Natural killer cell treated with Interleukin-12 subunit alpha and Interleukin-12 subunit beta and Interleukin-15 and Interleukin-18, amount 100 ng/mL, for 72 hours (primary cell): ENCODE measurements at regions not wholly inside any gene's neighbourhood (a gene's known extent, or its start where the extent isn't known, plus 50 kb on each side); places are given as distances from the start of the nearest gene placed in this dataset.
A peak's percentile ranks its signal among the peaks of the same experiment; 100 is the strongest.
"Not testable (repeated sequence)": the region's sequence is repeated elsewhere in the genome, so short reads cannot be mapped to it uniquely, and the experiment has no call there.

Source experiments
- ATAC-seq, 2 donors: fragments of 150-1000 bp; cut with Tn5 transposase in 1 of 2; sonication (Bioruptor Pico), chemical (Tn5 transposase) in 1 of 2; 2 replicates each; pipeline ENCODE4 v1.10.0; 2021
- DNase-seq: peaks from one replicate; pipeline ENCODE4 v3.0.0; 2022; ENCODE audit warnings: low spot score
- H3K27ac Mint-ChIP-seq, 2 donors: 1 replicate in 1 of 2; 2 replicates in 1 of 2; pipeline ENCODE4 v1.8.0; 2022; ENCODE audit warnings: mixed read lengths in 2 of 2, mild to moderate bottlenecking in 1 of 2, moderate library complexity in 1 of 2
- H3K27me3 Mint-ChIP-seq, 2 donors: 1 replicate in 1 of 2; 2 replicates in 1 of 2; pipeline ENCODE4 v1.8.0; 2022; ENCODE audit warnings: mixed read lengths in 2 of 2
- H3K36me3 Mint-ChIP-seq: one replicate; pipeline ENCODE4 v1.8.0; 2022; ENCODE audit warnings: mixed read lengths
- H3K4me1 Mint-ChIP-seq, 2 donors: 1 replicate in 1 of 2; 2 replicates in 1 of 2; pipeline ENCODE4 v1.8.0; 2022; ENCODE audit warnings: low read depth in 2 of 2, mixed read lengths in 2 of 2, mild to moderate bottlenecking in 1 of 2
- H3K4me3 Mint-ChIP-seq: one replicate; pipeline ENCODE4 v1.8.0; 2022; ENCODE audit warnings: mixed read lengths
- H3K9me3 Mint-ChIP-seq: 2 replicates; pipeline ENCODE4 v1.8.0; 2022; ENCODE audit warnings: mixed read lengths

DNA sequence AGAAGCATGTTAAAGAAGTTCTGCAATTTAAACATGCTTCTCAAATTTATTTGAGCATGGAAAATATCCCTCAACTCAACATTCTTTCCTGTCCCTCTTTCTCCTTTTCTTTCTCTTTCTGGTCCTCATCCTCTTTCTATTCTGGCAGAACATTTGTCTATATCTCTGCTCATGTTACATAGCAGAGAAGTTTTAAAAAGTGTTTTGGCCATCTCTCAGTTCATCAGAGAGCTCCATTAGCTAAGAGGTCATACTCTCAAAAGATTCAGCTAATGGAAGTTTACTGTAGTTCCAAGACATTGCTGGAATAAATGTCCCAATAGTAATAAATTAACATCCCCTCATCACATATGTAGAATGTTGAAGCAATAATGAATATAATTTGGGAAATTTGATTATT, 53.5 kb downstream of the XCL2 start:
- DNase-seq, result no peak
- no peak overlapping the region for H3K4me3 Mint-ChIP-seq
- H3K27me3 Mint-ChIP-seq, result no peaks in the 10 kb centered on the region
- peaks cover 7% of the 10 kb centered on the region for H3K36me3 Mint-ChIP-seq
- H3K27ac Mint-ChIP-seq, result no peak overlapping the region
- peaks cover 5% of the 10 kb centered on the region for H3K9me3 Mint-ChIP-seq
- no peak for ATAC-seq
- H3K4me1 Mint-ChIP-seq, result peaks cover 25 to 26% of the 10 kb centered on the region in 2 donors

DNA sequence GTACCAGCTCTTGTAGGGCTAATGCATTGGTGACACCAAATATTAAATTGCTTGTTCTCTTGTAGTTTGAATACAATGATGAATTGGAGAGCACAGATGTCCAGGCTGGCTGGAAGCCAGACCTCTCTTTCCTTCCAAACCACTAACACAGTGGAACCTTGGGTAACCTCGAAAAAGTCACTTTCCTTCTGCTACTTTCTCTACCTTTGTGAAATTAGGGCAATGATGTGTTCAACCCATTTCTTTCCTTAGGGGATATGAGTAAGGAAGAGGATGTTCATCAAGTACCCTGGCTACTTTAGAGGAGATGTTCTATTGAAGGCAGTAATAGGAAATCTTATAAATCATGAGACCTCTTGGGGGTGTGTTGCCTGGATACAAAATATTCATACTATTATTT, 55.7 kb downstream of the XCL2 start:
- Mint-ChIP-seq H3K9me3 (peaks cover 5% of the 10 kb centered on the region), H3K27me3 (no peaks in the 10 kb centered on the region), H3K27ac (no peak overlapping the region), H3K36me3 (peaks cover 7% of the 10 kb centered on the region), H3K4me1 (peaks cover 37 to 44% of the 10 kb centered on the region in 2 donors), H3K4me3 (no peak overlapping the region)
- ATAC-seq (no peak), DNase-seq (no peak)

DNA sequence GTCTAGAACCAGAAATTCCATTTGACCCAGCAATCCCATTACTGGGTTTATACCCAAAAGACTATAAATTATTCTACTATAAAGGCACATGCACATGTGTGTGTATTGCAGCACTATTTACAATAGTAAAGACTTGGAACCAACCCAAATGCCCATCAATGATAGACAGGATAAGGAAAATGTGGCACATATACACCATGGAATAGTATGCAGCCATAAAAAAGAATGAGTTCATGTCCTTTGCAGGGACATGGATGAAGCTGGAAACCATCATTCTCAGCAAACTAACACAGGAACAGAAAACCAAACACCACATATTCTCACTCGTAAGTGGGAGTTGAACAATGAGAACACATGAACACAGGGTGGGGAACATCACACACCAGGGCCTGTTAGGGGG, 57.0 kb downstream of the XCL2 start:
- H3K27me3 Mint-ChIP-seq, DNase-seq, ATAC-seq, H3K9me3 Mint-ChIP-seq, H3K4me3 Mint-ChIP-seq, H3K27ac Mint-ChIP-seq, H3K36me3 Mint-ChIP-seq: not testable (repeated sequence)
- peaks cover 40 to 46% of the 10 kb centered on the region in 2 donors for H3K4me1 Mint-ChIP-seq

DNA sequence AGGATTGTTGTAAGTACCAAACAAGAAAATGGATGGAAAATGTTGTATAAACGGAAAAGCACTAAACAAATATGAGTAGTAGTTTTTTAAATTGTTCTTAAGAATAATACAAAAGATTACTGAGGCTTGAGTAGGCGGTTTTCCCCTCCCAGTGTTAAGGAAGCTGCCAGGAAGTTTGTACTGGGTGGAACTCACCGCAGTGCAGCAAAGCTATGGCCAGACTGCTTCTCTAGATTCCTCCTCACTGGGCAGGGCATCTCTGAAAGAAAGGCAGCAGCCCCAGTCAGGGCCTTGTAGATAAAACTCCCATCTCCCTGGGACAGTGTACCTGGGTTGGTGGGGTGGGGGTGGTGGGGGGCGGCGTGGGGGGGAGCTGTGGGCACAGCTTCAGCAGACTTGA, 58.7 kb downstream of the XCL2 start:
- no peak for DNase-seq
- H3K27ac Mint-ChIP-seq, result peak overlapping the region; percentile 71 to 78
- peak overlapping the region; percentile 36 for H3K4me3 Mint-ChIP-seq
- peaks cover 5% of the 10 kb centered on the region for H3K9me3 Mint-ChIP-seq
- no peaks in the 10 kb centered on the region for H3K27me3 Mint-ChIP-seq
- ATAC-seq, result peak in 1 of 2 donors; percentile 40
- H3K4me1 Mint-ChIP-seq, result peaks cover 46 to 54% of the 10 kb centered on the region in 2 donors
- H3K36me3 Mint-ChIP-seq, result peaks cover 7% of the 10 kb centered on the region

DNA sequence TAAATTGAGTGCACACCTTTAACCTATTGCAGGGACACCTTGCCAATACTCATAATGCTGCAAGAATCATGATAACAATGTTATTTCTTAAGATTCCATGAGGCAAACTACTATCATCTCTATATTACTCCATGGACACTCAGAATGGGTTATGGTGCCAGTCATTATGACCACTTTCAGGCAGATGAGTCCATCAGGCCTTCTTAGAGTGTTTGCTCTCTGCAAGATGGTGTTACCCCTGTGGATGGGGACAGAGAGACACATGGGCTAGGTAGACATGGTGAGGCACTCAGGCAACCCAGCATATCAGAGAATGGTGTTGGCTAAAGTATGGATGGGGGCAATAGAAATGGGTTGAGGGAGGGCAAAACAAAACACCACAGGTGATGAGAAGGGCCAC, 59.7 kb downstream of the XCL2 start:
- peak overlapping the region; percentile 36 for H3K4me3 Mint-ChIP-seq

DNA sequence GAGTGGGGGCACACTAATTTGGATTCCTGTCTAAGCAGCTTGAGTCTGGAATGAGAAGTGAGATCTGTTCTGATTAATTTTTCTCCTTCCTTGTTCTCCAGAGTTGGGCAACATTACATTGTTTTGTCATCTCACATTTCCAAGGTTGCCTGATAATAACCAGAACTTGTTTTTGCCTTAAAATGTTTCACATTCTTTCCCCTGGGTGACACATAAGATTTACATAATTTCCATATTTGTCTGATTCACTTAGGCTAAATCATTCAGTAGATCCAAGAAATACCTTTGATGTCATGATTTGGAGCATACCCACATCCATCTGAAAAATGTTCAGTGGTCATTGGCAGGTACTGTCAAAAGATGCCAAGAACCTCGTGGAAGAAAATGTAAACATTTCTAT, 60.3 kb downstream of the XCL2 start:
- DNase-seq (no peak), ATAC-seq (no peak)
- Mint-ChIP-seq H3K36me3 (peaks cover 7% of the 10 kb centered on the region), H3K4me3 (no peak overlapping the region), H3K27ac (peak overlapping the region in 1 of 2 donors; percentile 78), H3K27me3 (no peaks in the 10 kb centered on the region), H3K9me3 (peaks cover 5% of the 10 kb centered on the region), H3K4me1 (peaks cover 53 to 65% of the 10 kb centered on the region in 2 donors)

More for the DNA sequence above, 59.7 kb downstream of the XCL2 start:
- peaks cover 7% of the 10 kb centered on the region for H3K36me3 Mint-ChIP-seq
- H3K27me3 Mint-ChIP-seq, result no peaks in the 10 kb centered on the region
- DNase-seq (no peak), ATAC-seq (peak in 1 of 2 donors; percentile 62)
- H3K4me1 Mint-ChIP-seq, result peaks cover 53 to 63% of the 10 kb centered on the region in 2 donors
- peak overlapping the region; percentile 71 to 78 for H3K27ac Mint-ChIP-seq
- H3K9me3 Mint-ChIP-seq, result peaks cover 5% of the 10 kb centered on the region

DNA sequence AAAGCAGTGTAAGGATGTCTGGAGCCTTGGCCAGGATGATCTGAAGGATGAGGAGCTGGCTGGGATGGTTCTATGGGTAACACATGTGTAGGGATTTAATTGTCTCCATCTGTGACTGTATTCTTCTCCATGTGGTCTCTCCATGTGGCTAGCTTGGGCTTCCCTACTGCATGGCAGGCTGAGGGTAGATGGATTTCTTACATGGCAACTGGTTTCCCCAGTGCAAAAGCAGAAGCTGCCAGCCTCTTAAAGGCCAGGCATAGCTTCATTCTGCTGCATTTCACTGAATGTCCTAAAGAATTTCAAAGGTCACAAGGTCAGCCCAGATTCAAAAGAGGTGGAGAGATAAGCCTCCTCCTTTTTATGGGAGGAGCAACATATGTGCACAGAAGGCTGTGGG, 61.7 kb downstream of the XCL2 start:
- H3K4me3 Mint-ChIP-seq, result no peak overlapping the region
- ATAC-seq (no peak), DNase-seq (no peak)
- H3K9me3 Mint-ChIP-seq, result peaks cover 5% of the 10 kb centered on the region
- H3K36me3 Mint-ChIP-seq, result peaks cover 7% of the 10 kb centered on the region
- no peaks in the 10 kb centered on the region for H3K27me3 Mint-ChIP-seq
- no peak overlapping the region for H3K27ac Mint-ChIP-seq
- peaks cover 55 to 67% of the 10 kb centered on the region in 2 donors for H3K4me1 Mint-ChIP-seq

DNA sequence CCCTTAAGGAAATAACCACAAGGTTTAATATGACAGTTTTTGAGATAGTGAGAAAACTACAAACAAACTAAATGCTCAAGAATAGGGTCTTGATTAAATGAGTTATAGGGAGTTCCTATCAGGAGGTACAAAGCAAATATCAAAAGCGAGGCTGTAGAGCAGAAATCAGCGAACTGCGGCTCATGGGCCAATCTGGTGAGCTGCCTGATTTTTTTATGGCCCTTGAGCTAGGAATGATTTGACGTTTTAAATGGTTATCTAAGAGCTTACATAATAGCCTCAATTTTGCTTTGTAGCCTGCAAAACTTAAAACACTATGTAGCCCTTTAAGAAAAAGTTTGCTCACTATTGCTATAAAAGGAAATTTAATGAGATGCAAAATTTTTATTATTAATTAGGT, 62.2 kb downstream of the XCL2 start:
- DNase-seq, result no peak
- H3K9me3 Mint-ChIP-seq, result peaks cover 5% of the 10 kb centered on the region
- H3K36me3 Mint-ChIP-seq, result peaks cover 6% of the 10 kb centered on the region
- H3K27me3 Mint-ChIP-seq, result no peaks in the 10 kb centered on the region
- no peak overlapping the region for H3K27ac Mint-ChIP-seq
- peaks cover 57 to 66% of the 10 kb centered on the region in 2 donors for H3K4me1 Mint-ChIP-seq
- no peak overlapping the region for H3K4me3 Mint-ChIP-seq
- no peak for ATAC-seq

DNA sequence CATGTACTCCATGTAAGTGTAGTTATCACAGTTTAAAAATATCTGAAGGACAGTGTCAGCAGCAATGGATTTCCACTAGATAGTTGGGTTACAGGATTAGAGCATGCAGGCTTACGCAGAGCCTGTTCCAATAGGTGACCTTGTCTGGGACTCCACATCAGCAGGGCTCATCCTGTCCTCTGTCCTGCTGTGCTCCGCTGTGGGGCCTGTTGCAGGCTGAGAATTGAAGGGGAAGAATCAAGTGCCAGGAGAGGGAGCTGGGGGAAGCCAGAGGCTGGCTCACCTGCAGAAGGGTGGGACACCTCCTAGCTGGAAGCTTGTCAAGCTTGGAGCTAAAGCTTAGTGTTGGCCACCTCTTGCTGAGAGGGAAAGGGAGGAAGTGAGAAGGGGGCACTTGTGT, 62.8 kb downstream of the XCL2 start:
- H3K4me3 Mint-ChIP-seq, result no peak overlapping the region
- ATAC-seq, result no peak
- peaks cover under 1% of the 10 kb centered on the region for H3K36me3 Mint-ChIP-seq
- DNase-seq, result no peak
- H3K9me3 Mint-ChIP-seq, result no peaks in the 10 kb centered on the region
- no peaks in the 10 kb centered on the region for H3K27me3 Mint-ChIP-seq
- peaks cover 55 to 66% of the 10 kb centered on the region in 2 donors for H3K4me1 Mint-ChIP-seq
- H3K27ac Mint-ChIP-seq, result no peak overlapping the region

DNA sequence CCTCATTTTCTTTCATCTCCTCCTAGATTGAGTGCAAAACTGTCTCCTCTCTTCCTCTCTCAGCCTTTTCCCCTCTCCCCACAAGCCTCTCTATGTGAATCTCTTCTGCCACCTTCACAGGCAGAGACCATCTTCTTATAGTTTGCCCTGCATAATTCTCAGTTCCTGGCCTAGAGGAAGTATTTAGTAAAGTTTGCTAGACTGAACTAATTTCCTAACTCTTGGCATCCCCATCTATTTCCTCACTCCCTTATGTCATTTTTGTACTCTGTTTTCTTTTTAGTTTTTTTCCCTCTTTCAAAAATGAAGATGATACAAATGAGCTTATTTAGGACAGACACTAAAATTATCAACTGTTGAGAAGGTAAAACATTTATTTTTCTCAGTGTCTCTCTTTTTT, 66.0 kb downstream of the XCL2 start:
- Mint-ChIP-seq H3K4me1 (peaks cover 39 to 46% of the 10 kb centered on the region in 2 donors), H3K36me3 (peaks cover 16% of the 10 kb centered on the region), H3K4me3 (no peak overlapping the region), H3K9me3 (peaks cover 7% of the 10 kb centered on the region), H3K27me3 (no peaks in the 10 kb centered on the region), H3K27ac (no peak overlapping the region)
- no peak for ATAC-seq
- DNase-seq, result no peak

DNA sequence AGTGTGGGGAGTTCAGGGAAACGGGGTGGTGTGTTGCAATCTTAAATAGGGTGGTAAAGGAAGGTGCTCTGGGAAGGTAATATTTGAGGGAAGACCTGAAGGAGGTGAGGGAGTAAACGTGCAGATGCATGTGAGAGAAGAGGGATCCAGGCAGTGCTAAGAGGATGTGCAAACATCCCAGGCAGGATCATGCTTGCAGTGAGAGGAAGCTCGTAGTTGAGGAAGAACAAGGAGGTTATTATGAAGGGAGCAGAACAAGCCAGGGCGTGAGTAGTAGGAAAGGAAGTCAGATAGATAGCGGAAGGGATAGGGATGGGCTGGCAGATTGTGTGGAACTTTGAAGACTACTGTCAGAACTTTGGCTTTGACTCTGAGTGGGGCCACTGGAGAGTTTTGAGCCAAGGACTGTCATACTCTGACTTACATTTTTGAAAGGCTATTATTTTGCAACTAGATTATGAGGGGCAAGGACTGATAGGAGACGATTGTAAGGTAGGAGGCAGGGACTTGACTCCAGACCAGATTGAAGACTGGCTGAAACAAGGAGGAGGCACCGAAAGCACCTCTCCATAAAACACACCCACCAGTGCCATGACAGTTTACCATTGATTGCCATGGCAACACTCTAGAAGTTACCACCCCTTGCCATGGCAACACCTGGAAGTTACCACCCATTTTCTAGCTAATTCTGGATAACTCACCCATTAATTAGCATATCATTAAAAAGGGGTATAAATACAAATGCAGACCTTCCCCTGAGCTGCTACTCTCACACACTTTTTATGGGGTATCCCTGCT, 67.0 kb downstream of the XCL2 start:
- ATAC-seq (no peak), DNase-seq (no peak)
- peaks cover 9% of the 10 kb centered on the region for H3K9me3 Mint-ChIP-seq
- no peak overlapping the region for H3K27ac Mint-ChIP-seq
- H3K4me1 Mint-ChIP-seq, result peaks cover 39 to 44% of the 10 kb centered on the region in 2 donors
- peaks cover 16% of the 10 kb centered on the region for H3K36me3 Mint-ChIP-seq
- no peaks in the 10 kb centered on the region for H3K27me3 Mint-ChIP-seq
- no peak overlapping the region for H3K4me3 Mint-ChIP-seq

DNA sequence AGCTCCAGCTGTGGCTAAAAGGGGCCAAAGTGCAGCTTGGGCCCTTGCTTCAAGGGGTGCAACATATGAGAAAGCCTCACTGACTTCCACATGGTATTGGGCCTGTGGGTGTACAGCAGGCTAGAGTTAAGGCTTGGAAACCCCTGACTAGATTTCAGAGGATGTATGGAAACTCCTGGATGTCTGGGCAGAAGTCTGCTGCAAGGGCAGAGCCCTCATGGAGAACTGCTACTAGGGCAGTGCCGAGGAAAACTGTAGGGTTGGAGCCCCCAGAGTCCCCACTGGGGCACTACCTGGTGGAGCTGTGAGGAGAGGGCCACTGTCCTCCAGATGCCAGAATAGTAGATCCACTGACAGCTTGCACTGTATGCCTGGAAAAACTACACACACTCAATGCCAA, 69.5 kb downstream of the XCL2 start:
- no peak overlapping the region for H3K27ac Mint-ChIP-seq
- H3K36me3 Mint-ChIP-seq, result peaks cover 16% of the 10 kb centered on the region

DNA sequence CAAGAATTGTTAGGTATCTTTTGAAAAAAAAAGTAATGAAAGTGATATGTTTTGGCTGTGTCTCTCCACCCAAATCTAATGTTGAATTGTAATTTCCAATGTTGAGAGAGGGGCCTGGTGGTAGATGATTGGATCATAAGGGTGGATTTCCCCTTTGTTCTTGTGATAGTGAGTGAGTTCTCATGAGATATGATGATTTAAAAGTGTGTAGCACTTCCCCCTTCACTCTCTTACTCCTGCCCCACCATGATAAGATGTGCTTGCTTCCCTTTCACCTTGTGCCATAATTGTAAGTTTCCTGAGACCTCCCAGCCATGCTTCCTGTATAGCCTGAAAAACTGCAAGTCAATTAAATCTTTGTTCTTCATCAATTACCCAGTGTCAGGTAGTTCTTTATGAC, 70.7 kb downstream of the XCL2 start:
- H3K27ac Mint-ChIP-seq, result no peak overlapping the region
- ATAC-seq, result no peak

More for the DNA sequence above, 69.5 kb downstream of the XCL2 start:
- H3K9me3 Mint-ChIP-seq, result peaks cover 9% of the 10 kb centered on the region
- no peak for DNase-seq
- H3K27me3 Mint-ChIP-seq, result no peaks in the 10 kb centered on the region
- peak in 1 of 2 donors; percentile 15 for ATAC-seq
- no peak overlapping the region for H3K4me3 Mint-ChIP-seq
- peaks cover 39% of the 10 kb centered on the region in 2 donors for H3K4me1 Mint-ChIP-seq

DNA sequence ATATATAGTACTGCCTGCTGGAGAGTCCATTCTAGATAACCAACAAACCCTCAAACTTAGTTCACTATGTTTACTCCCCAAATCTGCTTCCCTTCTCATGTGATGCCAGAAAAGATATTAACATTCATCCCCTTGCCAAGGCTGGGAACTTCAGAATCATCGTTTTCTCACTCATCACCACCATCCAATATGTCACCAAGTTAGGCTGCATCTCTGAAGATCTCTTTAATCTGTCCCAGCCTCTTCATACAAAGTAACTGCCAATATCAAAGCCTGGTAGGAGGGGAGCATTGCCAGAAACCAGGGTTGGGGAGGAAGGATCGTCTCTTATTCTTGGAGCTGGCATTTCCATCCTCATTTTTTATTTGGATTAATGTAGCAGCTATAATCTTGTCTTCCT, 71.6 kb downstream of the XCL2 start:
- H3K27ac Mint-ChIP-seq, result no peak overlapping the region

More for the DNA sequence above, 70.7 kb downstream of the XCL2 start:
- peaks cover 16% of the 10 kb centered on the region for H3K36me3 Mint-ChIP-seq
- DNase-seq, result no peak
- H3K27me3 Mint-ChIP-seq, result no peaks in the 10 kb centered on the region
- peaks cover 9% of the 10 kb centered on the region for H3K9me3 Mint-ChIP-seq
- H3K4me1 Mint-ChIP-seq, result peaks cover 46 to 49% of the 10 kb centered on the region in 2 donors
- no peak overlapping the region for H3K4me3 Mint-ChIP-seq

More for the DNA sequence above, 71.6 kb downstream of the XCL2 start:
- H3K4me3 Mint-ChIP-seq, result no peak overlapping the region
- H3K27me3 Mint-ChIP-seq, result no peaks in the 10 kb centered on the region
- peaks cover 16% of the 10 kb centered on the region for H3K36me3 Mint-ChIP-seq
- DNase-seq (no peak), ATAC-seq (no peak)
- H3K9me3 Mint-ChIP-seq, result peaks cover 9% of the 10 kb centered on the region
- H3K4me1 Mint-ChIP-seq, result peaks cover 48 to 51% of the 10 kb centered on the region in 2 donors
